NT2/D1 (cell line): ENCODE measurements at regions not wholly inside any gene's neighbourhood (a gene's known extent, or its start where the extent isn't known, plus 50 kb on each side); places are given as distances from the start of the nearest gene placed in this dataset.

Experiments used
- SUZ12 ChIP-seq: IDR thresholded peaks from 2 replicates; pipeline ENCODE4 v1.6.1; 2011; ENCODE audit not compliant: insufficient read length, insufficient read depth; ENCODE audit errors: extremely low read depth
- YY1 ChIP-seq: IDR thresholded peaks from 2 replicates; pipeline ENCODE4 v1.6.1; 2011; ENCODE audit not compliant: insufficient read length, insufficient read depth
- ZNF274 ChIP-seq: IDR thresholded peaks from 2 replicates; pipeline ENCODE4 v1.6.1; 2011; ENCODE audit warnings: mild to moderate bottlenecking, low read depth, low read length

GRCh38 chr2:38158378-38159118 is 82.6 kb upstream of the CYP1B1 start:
- TF ChIP-seq ZNF274 (no peak), YY1 (no peak), SUZ12 (no peak)
